Keratinocyte (primary cell): ENCODE measurements at regions not wholly inside any gene's neighbourhood (a gene's known extent, or its start where the extent isn't known, plus 50 kb on each side); places are given as distances from the start of the nearest gene placed in this dataset.

Source experiments
- DNase-seq: peaks from one replicate; pipeline ENCODE4 v3.0.0-alpha.2; 2011; ENCODE audit warnings: low read depth, missing footprints, low spot score
- FAIRE-seq: peaks from 2 replicates; lab custom pipeline; 2011; peaks lifted over from hg19 to GRCh38; lab: Jason Lieb, UNC
- H2AFZ ChIP-seq: 2 replicates; pipeline ENCODE4 v1.6.0; 2012; ENCODE audit warnings: low read length, control low read depth, inconsistent platforms; ENCODE audit not compliant: control insufficient read depth
- H3K27ac ChIP-seq: 2 replicates; pipeline ENCODE4 v1.5.1; 2011; ENCODE audit warnings: low read length; ENCODE audit not compliant: control insufficient read depth, insufficient read depth
- H3K27me3 ChIP-seq: 3 replicates; pipeline ENCODE4 v1.6.0; 2011; ENCODE audit warnings: low read length; ENCODE audit not compliant: control insufficient read depth, insufficient read depth; ENCODE audit errors: extremely low read depth
- H3K36me3 ChIP-seq, 2 experiments: 2 replicates in 1 of 2; 3 replicates in 1 of 2; pipeline ENCODE4 v1.5.1; 2011; ENCODE audit warnings: low read length in 2 of 2, mild to moderate bottlenecking in 1 of 2; ENCODE audit not compliant: control insufficient read depth in 2 of 2, insufficient read depth in 2 of 2; ENCODE audit errors: extremely low read depth in 1 of 2
- H3K4me1 ChIP-seq: 3 replicates; pipeline ENCODE4 v1.5.1; 2011; ENCODE audit warnings: low read length; ENCODE audit not compliant: control insufficient read depth, insufficient read depth; ENCODE audit errors: extremely low read depth
- H3K4me2 ChIP-seq: 3 replicates; pipeline ENCODE4 v1.6.0; 2011; ENCODE audit warnings: low read depth, low read length; ENCODE audit not compliant: control insufficient read depth, insufficient read depth; ENCODE audit errors: extremely low read depth
- H3K4me3 ChIP-seq, 3 experiments: fragments of 200-600 bp in 1 of 3; sonication (generic) in 1 of 3; 2 replicates in 2 of 3; 3 replicates in 1 of 3; pipeline ENCODE4 v1.5.1; 2011 to 2016; ENCODE audit warnings: low read length in 3 of 3, mild to moderate bottlenecking in 3 of 3, control low read depth in 2 of 3, inconsistent platforms in 1 of 3, low read depth in 1 of 3, mixed read lengths in 1 of 3, mixed run types in 1 of 3, moderate library complexity in 1 of 3; ENCODE audit not compliant: control insufficient read depth in 2 of 3, insufficient read depth in 2 of 3; ENCODE audit errors: extremely low read depth in 1 of 3
- H3K79me2 ChIP-seq: 2 replicates; pipeline ENCODE4 v1.6.0; 2012; ENCODE audit warnings: low read length; ENCODE audit not compliant: control insufficient read depth, insufficient read depth
- H3K9ac ChIP-seq: 3 replicates; pipeline ENCODE4 v1.6.0; 2011; ENCODE audit warnings: low read length; ENCODE audit not compliant: control insufficient read depth, insufficient read depth; ENCODE audit errors: extremely low read depth
- H3K9me1 ChIP-seq: 3 replicates; pipeline ENCODE4 v1.6.0; 2011; ENCODE audit warnings: low read length; ENCODE audit not compliant: control insufficient read depth, insufficient read depth; ENCODE audit errors: extremely low read depth
- H3K9me3 ChIP-seq: 2 replicates; pipeline ENCODE4 v1.5.1; 2012; ENCODE audit warnings: low read depth, low read length; ENCODE audit not compliant: control insufficient read depth
- H4K20me1 ChIP-seq: 3 replicates; pipeline ENCODE4 v1.6.0; 2011; ENCODE audit warnings: low read length; ENCODE audit not compliant: control insufficient read depth, insufficient read depth; ENCODE audit errors: extremely low read depth
- CTCF ChIP-seq, 3 experiments: IDR thresholded peaks in 1 of 3; conservative IDR thresholded peaks in 1 of 3; optimal IDR thresholded peaks in 1 of 3; 2 replicates in 2 of 3; 3 replicates in 1 of 3; pipeline versions ENCODE3 to v1.5.1; 2011; ENCODE audit warnings: low read length in 3 of 3, mild to moderate bottlenecking in 3 of 3, moderate library complexity in 2 of 3, control low read depth in 1 of 3, inconsistent platforms in 1 of 3; ENCODE audit not compliant: insufficient read depth in 2 of 3; ENCODE audit errors: extremely low read depth in 1 of 3
- EZH2 ChIP-seq: IDR thresholded peaks from one replicate; pipeline ENCODE4 v1.6.1; 2012; ENCODE audit warnings: inconsistent platforms, mild to moderate bottlenecking, low read length, moderate library complexity
- dilution Hi-C: fragments of 300-500 bp; cut with MboI; formaldehyde crosslinking; loops from one replicate; pipeline ENCODE4 v1.7.0; 2020; ENCODE audit warnings: low sequenced_read_pairs; ENCODE audit not compliant: extremely low pct_ligation_motif_present

GRCh38 chr14:82502043-82502442 lies 968.4 kb upstream of the SEL1L start:
- Histone ChIP-seq H3K27me3 (no peaks in the 10 kb centered on the region), H3K4me2 (no peak overlapping the region), H3K9me3 (no peaks in the 10 kb centered on the region), H2AFZ (no peak overlapping the region), H4K20me1 (no peaks in the 10 kb centered on the region), H3K36me3 (no peaks in the 10 kb centered on the region), H3K4me1 (no peaks in the 10 kb centered on the region), H3K9ac (no peak overlapping the region), H3K9me1 (no peaks in the 10 kb centered on the region), H3K79me2 (no peaks in the 10 kb centered on the region), H3K27ac (no peak overlapping the region), H3K4me3 (no peak overlapping the region)
- FAIRE-seq (no peak), DNase-seq (no peak)
- no peak for TF ChIP-seq CTCF (optimal IDR thresholded peaks at IDR 0.05 in 1 of 3, IDR thresholded peaks at IDR 0.05 in 1 of 3, conservative IDR thresholded peaks at IDR 0.05 in 1 of 3; ENCODE audit: extremely low read depth in 1 of 3, insufficient read depth in 2 of 3, low read length in 3 of 3)
- TF ChIP-seq EZH2 = no peak
- dilution Hi-C loops = no loop called here

- Histone ChIP-seq H3K4me1 (no peaks in the 10 kb centered on the region), H3K9me1 (no peaks in the 10 kb centered on the region), H3K4me2 (no peak overlapping the region), H3K9ac (no peak overlapping the region), H3K36me3 (no peaks in the 10 kb centered on the region), H3K9me3 (no peaks in the 10 kb centered on the region), H3K4me3 (no peak overlapping the region), H4K20me1 (no peaks in the 10 kb centered on the region), H3K79me2 (no peaks in the 10 kb centered on the region), H2AFZ (no peak overlapping the region), H3K27ac (no peak overlapping the region), H3K27me3 (no peaks in the 10 kb centered on the region)
- FAIRE-seq = no peak
- TF ChIP-seq EZH2 (no peak), CTCF (optimal IDR thresholded peaks at IDR 0.05 in 1 of 3, IDR thresholded peaks at IDR 0.05 in 1 of 3, conservative IDR thresholded peaks at IDR 0.05 in 1 of 3; ENCODE audit: extremely low read depth in 1 of 3, insufficient read depth in 2 of 3, low read length in 3 of 3) (no peak)
- dilution Hi-C loops = no loop called here
- no peak for DNase-seq
Observed at GRCh38 chr14:82504894-82505293, 971.2 kb upstream of the SEL1L start.
